Coronary artery (tissue), 2 donors: ENCODE measurements at regions not wholly inside any gene's neighbourhood (a gene's known extent, or its start where the extent isn't known, plus 50 kb on each side); places are given as distances from the start of the nearest gene placed in this dataset.
"Not testable (repeated sequence)": the region's sequence is repeated elsewhere in the genome, so short reads cannot be mapped to it uniquely, and the experiment has no call there.

Source experiments
- DNase-seq: peaks from one replicate; pipeline ENCODE4 v3.0.0-alpha.2; 2017; ENCODE audit warnings: low spot score
- H3K27ac ChIP-seq, 2 donors: fragments of 200-600 bp; sonication (generic); one replicate each; pipeline ENCODE4 v1.5.1; 2016 to 2019
- H3K4me3 ChIP-seq: fragments of 200-600 bp; sonication (generic); 2 replicates; pipeline ENCODE4 v1.5.1; 2016; ENCODE audit warnings: mild to moderate bottlenecking, moderate library complexity
- CTCF ChIP-seq: fragments of 200-600 bp; sonication (generic); IDR thresholded peaks from one replicate; pipeline ENCODE4 v1.5.1; 2019; ENCODE audit warnings: antibody characterized with exemption

GRCh38 chr10:84008878-84009277, 130.4 kb upstream of the GHITM start:
- H3K27ac ChIP-seq, result no peak overlapping the region
- no peak for DNase-seq
- H3K4me3 ChIP-seq, result no peak overlapping the region
- TF ChIP-seq CTCF, result no peak

- H3K27ac ChIP-seq, result no peak overlapping the region
- H3K4me3 ChIP-seq, result no peak overlapping the region
These were observed 126.9 kb upstream of the GHITM start for GRCh38 chr10:84012431-84012830.

GRCh38 chr10:84012831-84013458, 126.4 kb upstream of the GHITM start:
- Histone ChIP-seq H3K27ac (no peak overlapping the region), H3K4me3 (no peak overlapping the region)
- no peak for DNase-seq
- no peak for TF ChIP-seq CTCF

More at GRCh38 chr10:84012431-84012830, 126.9 kb upstream of the GHITM start:
- no peak for TF ChIP-seq CTCF
- no peak for DNase-seq

GRCh38 chr10:84015877-84016595, 123.3 kb upstream of the GHITM start:
- H3K4me3 ChIP-seq, result no peak overlapping the region
- H3K27ac ChIP-seq, result no peak overlapping the region
- no peak for DNase-seq
- TF ChIP-seq CTCF, result no peak

GRCh38 chr10:84018826-84019225, 120.5 kb upstream of the GHITM start:
- no peak for TF ChIP-seq CTCF
- H3K4me3 ChIP-seq, result no peak overlapping the region
- no peak overlapping the region for H3K27ac ChIP-seq
- DNase-seq, result no peak

- not testable (repeated sequence) for H3K4me3 ChIP-seq, H3K27ac ChIP-seq, DNase-seq
These were observed 119.4 kb upstream of the GHITM start for GRCh38 chr10:84019854-84020458.

GRCh38 chr10:84026821-84027257, 112.5 kb upstream of the GHITM start:
- no peak for TF ChIP-seq CTCF
- H3K27ac ChIP-seq, result no peak overlapping the region
- no peak for DNase-seq
- H3K4me3 ChIP-seq, result no peak overlapping the region
